Osteoblast (primary cell): ENCODE measurements at regions not wholly inside any gene's neighbourhood (a gene's known extent, or its start where the extent isn't known, plus 50 kb on each side); places are given as distances from the start of the nearest gene placed in this dataset.
A peak's percentile ranks its signal among the peaks of the same experiment; 100 is the strongest.

Experiments used
- DNase-seq: peaks from one replicate; pipeline ENCODE4 v3.0.0; 2011; ENCODE audit warnings: low spot score, mixed read lengths; ENCODE audit not compliant: insufficient read length; ENCODE audit errors: missing footprints
- H2AFZ ChIP-seq: 2 replicates; pipeline ENCODE4 v1.6.0; 2011; ENCODE audit warnings: mild to moderate bottlenecking, low read length
- H3K27ac ChIP-seq: 2 replicates; pipeline ENCODE4 v1.5.1; 2011; ENCODE audit warnings: mild to moderate bottlenecking, low read depth, low read length, moderate library complexity
- H3K27me3 ChIP-seq: 2 replicates; pipeline ENCODE4 v1.6.0; 2012; ENCODE audit warnings: mild to moderate bottlenecking, control low read depth, inconsistent platforms, low read length, moderate library complexity; ENCODE audit not compliant: insufficient read depth
- H3K36me3 ChIP-seq: 2 replicates; pipeline ENCODE4 v1.5.1; 2011; ENCODE audit warnings: mild to moderate bottlenecking, low read length, control low read depth, moderate library complexity; ENCODE audit not compliant: insufficient read depth
- H3K4me1 ChIP-seq: 2 replicates; pipeline ENCODE4 v1.5.1; 2011; ENCODE audit warnings: mild to moderate bottlenecking, low read length, control low read depth, moderate library complexity; ENCODE audit not compliant: insufficient read depth
- H3K4me2 ChIP-seq: 2 replicates; pipeline ENCODE4 v1.6.0; 2011; ENCODE audit warnings: mild to moderate bottlenecking, low read length; ENCODE audit not compliant: insufficient read depth
- H3K4me3 ChIP-seq: fragments of 200-600 bp; sonication (generic); 3 replicates; pipeline ENCODE4 v1.5.1; 2012; ENCODE audit warnings: mild to moderate bottlenecking, low read length, inconsistent platforms; ENCODE audit not compliant: insufficient read depth
- H3K79me2 ChIP-seq: 2 replicates; pipeline ENCODE4 v1.6.0; 2012; ENCODE audit warnings: mild to moderate bottlenecking, low read length, control low read depth, inconsistent platforms; ENCODE audit not compliant: insufficient read depth
- H3K9me3 ChIP-seq: 2 replicates; pipeline ENCODE4 v1.5.1; 2011; ENCODE audit warnings: low read depth, low read length, control low read depth
- H4K20me1 ChIP-seq: 2 replicates; pipeline ENCODE4 v1.6.0; 2012; ENCODE audit warnings: mild to moderate bottlenecking, low read length, control low read depth; ENCODE audit not compliant: insufficient read depth
- TF ChIP-seq, protein P1 (sequence below): IDR thresholded peaks from 2 replicates; pipeline ENCODE4 v1.5.1; 2011; ENCODE audit warnings: mild to moderate bottlenecking, low read depth, low read length, moderate library complexity; ENCODE audit errors: extremely low read depth

DNA sequence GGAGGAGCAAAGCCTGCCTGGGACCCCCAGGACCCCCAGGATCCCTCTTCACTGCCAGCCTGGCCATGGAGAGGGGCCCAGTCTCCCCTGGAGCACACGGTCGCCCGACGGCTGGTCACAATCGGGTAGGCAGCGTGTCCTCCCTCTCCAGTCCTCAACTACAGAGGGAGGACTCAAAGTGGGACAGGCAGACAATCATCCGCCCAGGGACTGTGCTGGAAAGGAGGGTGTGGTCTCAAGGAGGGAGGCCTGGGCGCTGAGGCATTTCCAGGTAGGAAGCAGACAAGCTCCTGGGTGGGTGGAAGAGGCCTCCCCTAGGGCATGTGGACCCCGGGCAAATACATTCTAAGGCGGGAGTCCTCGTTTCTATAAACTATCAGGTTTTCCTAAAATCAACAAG, 93.2 kb upstream of the ADAMTS2 start:
- H3K27me3 ChIP-seq: no peaks in the 10 kb centered on the region
- H3K36me3 ChIP-seq: no peaks in the 10 kb centered on the region
- H3K4me1 ChIP-seq: no peaks in the 10 kb centered on the region
- no peaks in the 10 kb centered on the region for H3K79me2 ChIP-seq
- no peaks in the 10 kb centered on the region for H3K9me3 ChIP-seq
- no peak overlapping the region for H3K27ac ChIP-seq
- no peak overlapping the region for H2AFZ ChIP-seq
- H4K20me1 ChIP-seq: no peaks in the 10 kb centered on the region
- no peak overlapping the region for H3K4me3 ChIP-seq
- peak; percentile 22 for DNase-seq
- no peak overlapping the region for H3K4me2 ChIP-seq
- TF ChIP-seq, protein P1, sequence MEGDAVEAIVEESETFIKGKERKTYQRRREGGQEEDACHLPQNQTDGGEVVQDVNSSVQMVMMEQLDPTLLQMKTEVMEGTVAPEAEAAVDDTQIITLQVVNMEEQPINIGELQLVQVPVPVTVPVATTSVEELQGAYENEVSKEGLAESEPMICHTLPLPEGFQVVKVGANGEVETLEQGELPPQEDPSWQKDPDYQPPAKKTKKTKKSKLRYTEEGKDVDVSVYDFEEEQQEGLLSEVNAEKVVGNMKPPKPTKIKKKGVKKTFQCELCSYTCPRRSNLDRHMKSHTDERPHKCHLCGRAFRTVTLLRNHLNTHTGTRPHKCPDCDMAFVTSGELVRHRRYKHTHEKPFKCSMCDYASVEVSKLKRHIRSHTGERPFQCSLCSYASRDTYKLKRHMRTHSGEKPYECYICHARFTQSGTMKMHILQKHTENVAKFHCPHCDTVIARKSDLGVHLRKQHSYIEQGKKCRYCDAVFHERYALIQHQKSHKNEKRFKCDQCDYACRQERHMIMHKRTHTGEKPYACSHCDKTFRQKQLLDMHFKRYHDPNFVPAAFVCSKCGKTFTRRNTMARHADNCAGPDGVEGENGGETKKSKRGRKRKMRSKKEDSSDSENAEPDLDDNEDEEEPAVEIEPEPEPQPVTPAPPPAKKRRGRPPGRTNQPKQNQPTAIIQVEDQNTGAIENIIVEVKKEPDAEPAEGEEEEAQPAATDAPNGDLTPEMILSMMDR: no peak

DNA sequence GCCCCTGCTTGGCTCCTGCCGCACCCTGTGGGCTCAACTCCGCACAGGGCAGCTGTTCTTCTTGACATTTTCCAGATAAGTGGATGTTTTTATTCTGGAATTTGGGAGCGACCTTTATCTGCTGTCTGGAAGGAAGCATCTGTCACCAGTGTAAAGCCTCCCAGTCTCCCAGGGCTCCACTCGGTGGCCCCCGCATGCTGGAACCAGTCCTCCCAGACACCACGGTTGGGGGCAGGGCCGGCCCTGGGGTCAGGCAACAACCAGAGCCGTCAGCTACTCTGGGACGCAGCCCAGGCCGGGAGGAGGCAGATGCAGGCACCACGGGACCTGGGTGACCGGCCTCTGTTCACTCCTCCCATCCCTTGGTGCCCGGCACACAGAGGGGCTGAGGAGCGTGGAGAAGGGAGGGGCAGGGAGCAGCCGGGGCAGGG, 92.8 kb upstream of the ADAMTS2 start:
- DNase-seq: peak; percentile 22
- H3K4me2 ChIP-seq: no peak overlapping the region
- no peaks in the 10 kb centered on the region for H3K27me3 ChIP-seq
- no peaks in the 10 kb centered on the region for H3K4me1 ChIP-seq
- no peak overlapping the region for H3K27ac ChIP-seq
- TF ChIP-seq, protein P1: no peak
- H2AFZ ChIP-seq: no peak overlapping the region
- no peaks in the 10 kb centered on the region for H4K20me1 ChIP-seq
- H3K79me2 ChIP-seq: no peaks in the 10 kb centered on the region
- no peaks in the 10 kb centered on the region for H3K36me3 ChIP-seq
- H3K4me3 ChIP-seq: no peak overlapping the region
- H3K9me3 ChIP-seq: no peaks in the 10 kb centered on the region

DNA sequence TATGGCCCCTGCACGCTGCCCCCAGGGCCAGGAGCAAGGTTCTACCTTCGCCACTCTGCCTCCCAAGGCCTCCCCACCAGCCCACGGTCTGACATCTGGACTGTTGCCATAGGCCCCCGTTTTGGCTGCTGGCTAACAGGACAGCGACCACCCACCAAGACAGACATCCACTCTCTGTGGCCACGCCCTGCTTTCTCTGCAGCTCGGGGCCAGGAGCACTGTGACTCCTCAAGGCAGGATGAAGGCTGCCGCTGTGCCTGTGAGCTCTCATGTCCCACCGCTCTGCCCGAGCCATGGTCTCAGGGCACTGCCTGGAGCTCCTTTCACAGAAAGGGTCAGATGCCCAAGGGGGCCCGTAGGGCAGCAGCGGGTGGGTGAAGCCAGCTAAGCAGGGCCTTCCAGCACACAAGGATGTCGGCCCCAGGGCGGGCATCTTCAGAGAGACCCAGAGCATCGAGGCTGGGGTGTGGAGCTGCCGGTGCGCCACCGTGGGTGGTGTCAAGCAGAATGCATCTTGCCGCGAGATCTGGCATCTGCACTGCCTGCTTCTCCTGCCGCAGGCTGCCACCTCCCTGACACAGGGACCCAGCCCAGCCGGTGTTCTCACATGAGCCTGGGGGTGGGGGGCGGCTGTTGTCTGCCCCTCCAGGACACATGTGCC, 92.2 kb upstream of the ADAMTS2 start:
- Histone ChIP-seq H3K9me3 (no peaks in the 10 kb centered on the region), H2AFZ (no peak overlapping the region), H3K79me2 (no peaks in the 10 kb centered on the region), H3K4me3 (no peak overlapping the region), H3K4me1 (no peaks in the 10 kb centered on the region), H3K36me3 (no peaks in the 10 kb centered on the region), H3K27me3 (no peaks in the 10 kb centered on the region), H4K20me1 (no peaks in the 10 kb centered on the region), H3K4me2 (no peak overlapping the region), H3K27ac (no peak overlapping the region)
- TF ChIP-seq, protein P1: no peak
- DNase-seq: peak; percentile 34

DNA sequence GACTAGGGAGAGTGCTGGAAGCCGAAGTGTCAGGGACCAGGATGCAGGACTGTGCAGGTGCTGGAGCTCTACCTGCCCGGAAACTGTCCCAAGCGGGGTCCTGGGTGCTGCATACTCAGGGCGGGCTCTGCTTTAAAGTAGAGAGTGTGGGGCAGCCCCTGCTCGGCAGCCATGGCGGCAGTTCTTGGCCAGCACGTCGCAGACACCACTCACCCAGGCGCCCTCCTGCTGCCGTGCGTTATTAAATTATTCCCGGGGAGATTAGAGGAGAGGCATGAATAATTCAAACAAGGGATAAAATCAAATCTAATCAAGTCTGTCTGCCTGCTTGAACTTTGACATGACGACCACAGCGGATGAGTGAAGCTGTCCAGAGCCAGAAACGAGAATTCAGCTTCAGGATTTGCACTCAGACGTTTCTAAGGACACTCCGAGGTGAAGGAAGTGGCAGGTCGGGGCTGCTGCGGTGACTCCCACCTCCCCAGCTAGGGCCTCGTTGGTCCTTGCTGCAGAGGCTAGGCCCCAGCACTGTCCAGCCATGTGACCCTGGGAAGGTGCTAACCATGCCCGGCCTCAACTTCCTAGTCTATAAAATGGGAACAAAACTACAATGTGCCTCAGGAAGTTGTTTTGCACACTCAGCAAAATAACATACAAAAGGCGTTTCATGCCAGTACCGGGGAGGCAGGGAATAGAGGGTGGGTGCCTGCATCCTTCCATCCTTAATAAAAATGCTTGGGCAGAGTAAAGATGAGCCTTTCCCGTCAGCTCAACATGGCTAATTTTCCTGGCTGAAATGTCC, 91.3 kb upstream of the ADAMTS2 start:
- Histone ChIP-seq H3K4me2 (no peak overlapping the region), H3K27me3 (no peaks in the 10 kb centered on the region), H2AFZ (no peak overlapping the region), H3K4me3 (no peak overlapping the region), H4K20me1 (no peaks in the 10 kb centered on the region), H3K4me1 (no peaks in the 10 kb centered on the region), H3K27ac (no peak overlapping the region), H3K36me3 (no peaks in the 10 kb centered on the region), H3K9me3 (no peaks in the 10 kb centered on the region), H3K79me2 (no peaks in the 10 kb centered on the region)
- TF ChIP-seq, protein P1: no peak
- peak; percentile 67 for DNase-seq
